ENCODE measurements at regions not wholly inside any gene's neighbourhood (a gene's known extent, or its start where the extent isn't known, plus 50 kb on each side); places are given as distances from the start of the nearest gene placed in this dataset.

DNA sequence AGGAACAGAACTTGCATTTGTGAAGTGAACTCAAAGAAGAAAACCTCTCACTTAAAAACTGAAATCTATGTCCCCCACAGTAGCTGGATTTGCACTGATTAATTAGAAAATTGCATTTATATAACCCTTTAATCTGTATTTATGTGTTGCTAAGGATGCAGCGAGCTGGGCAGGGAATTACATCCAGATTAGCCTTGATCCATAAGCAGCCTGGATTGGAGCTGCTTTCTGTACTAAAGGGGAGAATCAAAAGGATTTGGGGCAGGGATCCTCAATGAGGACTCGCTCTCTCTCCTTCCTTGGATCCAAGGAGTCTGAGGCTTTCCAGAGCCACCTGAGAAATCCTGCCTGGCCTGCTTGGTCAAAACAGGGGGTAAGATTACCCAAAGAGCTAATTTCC, 125.9 kb downstream of the TLE3 start:
- Histone ChIP-seq H3K27me3 (ENCODE audit: control insufficient read depth, insufficient read depth, low read length) (no peaks in the 10 kb centered on the region), H3K9ac (ENCODE audit: insufficient read depth, low read length) (no peak overlapping the region), H3K36me3 (ENCODE audit: control insufficient read depth, insufficient read depth, low read length) (no peaks in the 10 kb centered on the region)

GRCh38 chr15:69972436-69972835, 125.3 kb downstream of the TLE3 start:
- Histone ChIP-seq H3K27ac (ENCODE audit: insufficient read depth, low read length) (no peak overlapping the region), H2AFZ (ENCODE audit: low read length) (no peak overlapping the region), H3K9ac (ENCODE audit: insufficient read depth, low read length) (no peak overlapping the region), H3K36me3 (ENCODE audit: control insufficient read depth, insufficient read depth, low read length) (no peaks in the 10 kb centered on the region), H3K4me3 (replicated peaks in 1 of 4; ENCODE audit: control extremely low read depth in 1 of 4, insufficient read depth in 1 of 4, low read depth in 3 of 4, low read length in 4 of 4) (no peak overlapping the region), H3K9me3 (ENCODE audit: control insufficient read depth, insufficient read depth, low read depth, low read length) (no peaks in the 10 kb centered on the region), H3K79me2 (ENCODE audit: control insufficient read depth, insufficient read depth, low read length) (no peaks in the 10 kb centered on the region), H3K27me3 (ENCODE audit: control insufficient read depth, insufficient read depth, low read length) (no peaks in the 10 kb centered on the region), H3K4me2 (ENCODE audit: extremely low read depth, insufficient read depth, low read length) (no peak overlapping the region), H3K4me1 (ENCODE audit: control insufficient read depth, extremely low read depth, insufficient read depth, low read length) (no peaks in the 10 kb centered on the region), H4K20me1 (ENCODE audit: control insufficient read depth, extremely low read depth, insufficient read depth, low read length) (no peaks in the 10 kb centered on the region)
- TF ChIP-seq, protein P1, sequence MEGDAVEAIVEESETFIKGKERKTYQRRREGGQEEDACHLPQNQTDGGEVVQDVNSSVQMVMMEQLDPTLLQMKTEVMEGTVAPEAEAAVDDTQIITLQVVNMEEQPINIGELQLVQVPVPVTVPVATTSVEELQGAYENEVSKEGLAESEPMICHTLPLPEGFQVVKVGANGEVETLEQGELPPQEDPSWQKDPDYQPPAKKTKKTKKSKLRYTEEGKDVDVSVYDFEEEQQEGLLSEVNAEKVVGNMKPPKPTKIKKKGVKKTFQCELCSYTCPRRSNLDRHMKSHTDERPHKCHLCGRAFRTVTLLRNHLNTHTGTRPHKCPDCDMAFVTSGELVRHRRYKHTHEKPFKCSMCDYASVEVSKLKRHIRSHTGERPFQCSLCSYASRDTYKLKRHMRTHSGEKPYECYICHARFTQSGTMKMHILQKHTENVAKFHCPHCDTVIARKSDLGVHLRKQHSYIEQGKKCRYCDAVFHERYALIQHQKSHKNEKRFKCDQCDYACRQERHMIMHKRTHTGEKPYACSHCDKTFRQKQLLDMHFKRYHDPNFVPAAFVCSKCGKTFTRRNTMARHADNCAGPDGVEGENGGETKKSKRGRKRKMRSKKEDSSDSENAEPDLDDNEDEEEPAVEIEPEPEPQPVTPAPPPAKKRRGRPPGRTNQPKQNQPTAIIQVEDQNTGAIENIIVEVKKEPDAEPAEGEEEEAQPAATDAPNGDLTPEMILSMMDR (conservative IDR thresholded peaks at IDR 0.05 in 1 of 2, IDR thresholded peaks at IDR 0.05 in 1 of 2; ENCODE audit: low read depth in 1 of 2, low read length in 2 of 2): no peak
- TF ChIP-seq EZH2 (IDR thresholded peaks at IDR 0.05; ENCODE audit: low read length, missing control alignments): no peak
- no peak for DNase-seq (ENCODE audit: low read depth in 2 of 2)

More for the DNA sequence above, 125.9 kb downstream of the TLE3 start:
- no peak overlapping the region for H3K27ac ChIP-seq (ENCODE audit: insufficient read depth, low read length)
- no peaks in the 10 kb centered on the region for H4K20me1 ChIP-seq (ENCODE audit: control insufficient read depth, extremely low read depth, insufficient read depth, low read length)
- H3K79me2 ChIP-seq (ENCODE audit: control insufficient read depth, insufficient read depth, low read length): no peaks in the 10 kb centered on the region
- no peak overlapping the region for H2AFZ ChIP-seq (ENCODE audit: low read length)
- no peak overlapping the region for H3K4me3 ChIP-seq (replicated peaks in 1 of 4; ENCODE audit: control extremely low read depth in 1 of 4, insufficient read depth in 1 of 4, low read depth in 3 of 4, low read length in 4 of 4)
- DNase-seq (ENCODE audit: low read depth in 2 of 2): no peak
- H3K9me3 ChIP-seq (ENCODE audit: control insufficient read depth, insufficient read depth, low read depth, low read length): no peaks in the 10 kb centered on the region
- TF ChIP-seq, protein P1 (conservative IDR thresholded peaks at IDR 0.05 in 1 of 2, IDR thresholded peaks at IDR 0.05 in 1 of 2; ENCODE audit: low read depth in 1 of 2, low read length in 2 of 2): no peak
- no peak for TF ChIP-seq EZH2 (IDR thresholded peaks at IDR 0.05; ENCODE audit: low read length, missing control alignments)
- no peaks in the 10 kb centered on the region for H3K4me1 ChIP-seq (ENCODE audit: control insufficient read depth, extremely low read depth, insufficient read depth, low read length)
- no peak overlapping the region for H3K4me2 ChIP-seq (ENCODE audit: extremely low read depth, insufficient read depth, low read length)

DNA sequence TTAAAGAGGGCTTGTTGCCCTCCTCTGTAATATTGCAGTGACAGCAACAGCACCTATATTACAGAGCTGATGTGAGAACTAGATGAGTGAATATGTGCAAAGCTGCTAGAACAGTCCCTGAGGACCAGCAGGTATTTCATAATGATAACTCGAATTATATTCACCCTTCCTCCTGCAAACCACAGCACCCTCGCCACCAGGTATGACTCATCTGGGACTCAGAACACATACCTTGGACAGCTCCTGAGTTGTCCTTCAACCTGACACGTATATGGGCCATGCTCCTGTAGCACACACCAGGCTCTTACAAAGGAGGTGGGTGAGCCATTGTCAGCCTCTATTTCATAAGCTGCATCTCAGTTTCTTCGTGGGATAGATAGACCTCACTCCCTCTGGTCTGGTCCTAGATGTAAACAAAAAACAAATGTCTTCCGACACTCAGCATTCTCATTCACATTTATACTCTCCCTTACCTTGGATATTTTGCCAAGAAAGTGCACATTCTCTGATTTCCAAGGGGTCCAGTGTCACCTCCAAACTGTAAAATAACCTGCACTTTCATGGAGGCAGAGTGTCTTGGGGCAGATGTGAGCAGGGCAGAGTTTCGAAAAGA, 124.5 kb downstream of the TLE3 start:
- no peaks in the 10 kb centered on the region for H3K36me3 ChIP-seq (ENCODE audit: control insufficient read depth, insufficient read depth, low read length)
- H3K27ac ChIP-seq (ENCODE audit: insufficient read depth, low read length): no peak overlapping the region
- H3K4me1 ChIP-seq (ENCODE audit: control insufficient read depth, extremely low read depth, insufficient read depth, low read length): no peaks in the 10 kb centered on the region
- no peaks in the 10 kb centered on the region for H3K9me3 ChIP-seq (ENCODE audit: control insufficient read depth, insufficient read depth, low read depth, low read length)
- no peak overlapping the region for H3K9ac ChIP-seq (ENCODE audit: insufficient read depth, low read length)
- H3K4me2 ChIP-seq (ENCODE audit: extremely low read depth, insufficient read depth, low read length): no peak overlapping the region
- no peak overlapping the region for H2AFZ ChIP-seq (ENCODE audit: low read length)
- no peak overlapping the region for H3K4me3 ChIP-seq (replicated peaks in 1 of 4; ENCODE audit: control extremely low read depth in 1 of 4, insufficient read depth in 1 of 4, low read depth in 3 of 4, low read length in 4 of 4)
- no peaks in the 10 kb centered on the region for H3K79me2 ChIP-seq (ENCODE audit: control insufficient read depth, insufficient read depth, low read length)
- peak; percentile 32 to 52 for DNase-seq (ENCODE audit: low read depth in 2 of 2)
- TF ChIP-seq, protein P1 (conservative IDR thresholded peaks at IDR 0.05 in 1 of 2, IDR thresholded peaks at IDR 0.05 in 1 of 2; ENCODE audit: low read depth in 1 of 2, low read length in 2 of 2): no peak
- TF ChIP-seq EZH2 (IDR thresholded peaks at IDR 0.05; ENCODE audit: low read length, missing control alignments): no peak
- H3K27me3 ChIP-seq (ENCODE audit: control insufficient read depth, insufficient read depth, low read length): no peaks in the 10 kb centered on the region
- H4K20me1 ChIP-seq (ENCODE audit: control insufficient read depth, extremely low read depth, insufficient read depth, low read length): no peaks in the 10 kb centered on the region
